ENCODE measurements at regions not wholly inside any gene's neighbourhood (a gene's known extent, or its start where the extent isn't known, plus 50 kb on each side); places are given as distances from the start of the nearest gene placed in this dataset.

DNA sequence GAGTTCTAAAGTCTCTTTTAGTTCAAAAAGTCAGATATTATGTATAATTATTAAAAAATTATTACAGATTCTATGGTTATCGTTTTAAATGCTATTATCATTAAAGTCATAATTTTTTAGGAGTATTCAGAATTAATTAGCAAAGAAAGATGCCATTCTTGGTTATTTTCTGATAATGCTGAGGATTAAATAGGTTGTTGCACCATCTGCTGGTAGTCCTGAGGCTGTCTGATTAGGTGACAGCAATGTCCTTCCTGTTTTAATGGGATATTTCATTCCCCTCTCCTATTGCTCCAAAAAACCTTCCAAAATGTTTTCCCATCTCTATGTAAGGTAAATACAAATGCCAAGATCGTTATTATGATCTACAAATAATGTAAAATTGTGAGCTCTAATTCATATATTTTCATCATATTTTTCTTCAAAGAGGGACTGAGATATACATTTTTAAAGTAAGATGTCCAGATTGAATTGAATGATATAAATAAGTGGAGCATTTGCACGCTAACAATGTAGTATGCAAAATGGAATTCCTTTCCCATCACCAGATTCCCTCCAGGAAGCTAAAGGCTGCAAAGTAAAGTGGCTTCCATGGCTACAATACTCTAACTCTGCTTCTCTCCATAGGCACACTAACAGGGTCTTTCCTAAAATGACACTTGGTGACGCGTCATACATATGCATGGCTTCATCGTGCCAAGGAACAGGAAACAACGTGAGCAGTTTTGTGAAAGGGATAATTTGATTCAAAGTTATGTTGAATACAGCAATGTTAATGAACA, 58.8 kb upstream of the AKR1E2 start (continued):
- TF ChIP-seq, protein P1, sequence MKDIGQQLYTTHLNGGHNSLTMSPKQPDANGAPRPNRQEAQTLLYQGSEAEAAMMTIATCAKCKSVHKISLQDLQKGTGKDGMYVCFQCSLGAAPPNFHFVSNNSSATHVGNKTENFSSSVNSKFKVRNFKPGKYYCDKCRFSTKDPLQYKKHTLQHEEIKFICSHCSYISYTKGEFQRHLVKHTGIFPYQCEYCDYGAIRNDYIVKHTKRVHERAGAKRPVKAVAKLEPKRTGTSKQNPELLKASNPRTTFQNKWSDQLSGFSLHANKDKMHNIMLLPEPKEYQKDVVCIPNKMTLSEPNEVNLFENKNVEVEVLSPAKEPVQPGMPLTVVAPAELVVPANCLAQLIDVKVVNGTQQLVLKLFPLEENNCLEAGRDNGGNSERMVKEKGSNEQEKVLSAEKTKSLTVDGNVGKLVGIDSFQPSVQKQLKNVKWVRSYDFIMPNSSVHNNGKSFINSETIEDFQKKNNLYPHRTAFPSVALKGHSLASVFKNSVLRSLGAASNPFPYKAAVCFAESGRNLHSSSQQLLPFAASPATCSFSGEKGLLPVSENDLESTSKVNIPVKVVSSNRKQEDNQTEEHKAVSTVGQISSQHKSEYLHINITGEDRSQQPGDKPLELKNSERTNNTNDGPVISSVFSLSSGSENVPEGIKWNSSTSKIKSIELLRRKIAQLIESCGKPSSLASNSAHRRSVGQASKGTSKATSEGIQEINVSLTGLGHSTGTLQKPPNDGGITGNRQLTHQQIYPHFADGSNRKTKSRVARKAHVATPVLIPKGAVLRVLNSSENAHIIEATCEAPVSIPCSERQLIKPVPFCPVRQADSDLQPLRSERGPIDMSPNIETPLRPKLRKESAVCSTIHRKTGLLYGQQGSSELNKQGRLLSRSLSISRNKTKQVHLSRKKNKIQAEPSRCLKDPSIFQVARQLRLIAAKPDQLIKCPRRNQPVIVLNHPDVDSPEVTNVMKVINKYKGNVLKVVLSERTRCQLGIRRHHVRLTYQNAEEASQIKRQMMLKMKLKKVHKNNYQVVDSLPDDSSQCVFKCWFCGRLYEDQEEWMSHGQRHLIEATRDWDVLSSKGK (CRISPR knock-in tag; IDR thresholded peaks at IDR 0.05): no peak
- TF ChIP-seq ETS2 (tag; IDR thresholded peaks at IDR 0.05; ENCODE audit: borderline replicate concordance, poor library complexity, severe bottlenecking) (no peak), RAD21 (CRISPR knock-in tag; conservative IDR thresholded peaks at IDR 0.05 in 1 of 2, IDR thresholded peaks at IDR 0.05 in 1 of 2) (peak; percentile 77 to 86), ESRRB (CRISPR knock-in tag; IDR thresholded peaks at IDR 0.05; ENCODE audit: borderline replicate concordance) (no peak), POLR3G (IDR thresholded peaks at IDR 0.05; ENCODE audit: extremely low read depth, insufficient read length, insufficient replicate concordance) (no peak), ZNF584 (CRISPR knock-in tag; IDR thresholded peaks at IDR 0.05; ENCODE audit: low read depth) (no peak), TARDBP (IDR thresholded peaks at IDR 0.05) (no peak)
- TF ChIP-seq, protein P2, sequence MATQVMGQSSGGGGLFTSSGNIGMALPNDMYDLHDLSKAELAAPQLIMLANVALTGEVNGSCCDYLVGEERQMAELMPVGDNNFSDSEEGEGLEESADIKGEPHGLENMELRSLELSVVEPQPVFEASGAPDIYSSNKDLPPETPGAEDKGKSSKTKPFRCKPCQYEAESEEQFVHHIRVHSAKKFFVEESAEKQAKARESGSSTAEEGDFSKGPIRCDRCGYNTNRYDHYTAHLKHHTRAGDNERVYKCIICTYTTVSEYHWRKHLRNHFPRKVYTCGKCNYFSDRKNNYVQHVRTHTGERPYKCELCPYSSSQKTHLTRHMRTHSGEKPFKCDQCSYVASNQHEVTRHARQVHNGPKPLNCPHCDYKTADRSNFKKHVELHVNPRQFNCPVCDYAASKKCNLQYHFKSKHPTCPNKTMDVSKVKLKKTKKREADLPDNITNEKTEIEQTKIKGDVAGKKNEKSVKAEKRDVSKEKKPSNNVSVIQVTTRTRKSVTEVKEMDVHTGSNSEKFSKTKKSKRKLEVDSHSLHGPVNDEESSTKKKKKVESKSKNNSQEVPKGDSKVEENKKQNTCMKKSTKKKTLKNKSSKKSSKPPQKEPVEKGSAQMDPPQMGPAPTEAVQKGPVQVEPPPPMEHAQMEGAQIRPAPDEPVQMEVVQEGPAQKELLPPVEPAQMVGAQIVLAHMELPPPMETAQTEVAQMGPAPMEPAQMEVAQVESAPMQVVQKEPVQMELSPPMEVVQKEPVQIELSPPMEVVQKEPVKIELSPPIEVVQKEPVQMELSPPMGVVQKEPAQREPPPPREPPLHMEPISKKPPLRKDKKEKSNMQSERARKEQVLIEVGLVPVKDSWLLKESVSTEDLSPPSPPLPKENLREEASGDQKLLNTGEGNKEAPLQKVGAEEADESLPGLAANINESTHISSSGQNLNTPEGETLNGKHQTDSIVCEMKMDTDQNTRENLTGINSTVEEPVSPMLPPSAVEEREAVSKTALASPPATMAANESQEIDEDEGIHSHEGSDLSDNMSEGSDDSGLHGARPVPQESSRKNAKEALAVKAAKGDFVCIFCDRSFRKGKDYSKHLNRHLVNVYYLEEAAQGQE (IDR thresholded peaks at IDR 0.05; ENCODE audit: borderline replicate concordance): peak; percentile 51; the same call in 1 of the 2 replicates
- TF ChIP-seq, protein P2 (CRISPR knock-in tag; IDR thresholded peaks at IDR 0.05; ENCODE audit: low read depth): no peak
- TF ChIP-seq, protein P3, sequence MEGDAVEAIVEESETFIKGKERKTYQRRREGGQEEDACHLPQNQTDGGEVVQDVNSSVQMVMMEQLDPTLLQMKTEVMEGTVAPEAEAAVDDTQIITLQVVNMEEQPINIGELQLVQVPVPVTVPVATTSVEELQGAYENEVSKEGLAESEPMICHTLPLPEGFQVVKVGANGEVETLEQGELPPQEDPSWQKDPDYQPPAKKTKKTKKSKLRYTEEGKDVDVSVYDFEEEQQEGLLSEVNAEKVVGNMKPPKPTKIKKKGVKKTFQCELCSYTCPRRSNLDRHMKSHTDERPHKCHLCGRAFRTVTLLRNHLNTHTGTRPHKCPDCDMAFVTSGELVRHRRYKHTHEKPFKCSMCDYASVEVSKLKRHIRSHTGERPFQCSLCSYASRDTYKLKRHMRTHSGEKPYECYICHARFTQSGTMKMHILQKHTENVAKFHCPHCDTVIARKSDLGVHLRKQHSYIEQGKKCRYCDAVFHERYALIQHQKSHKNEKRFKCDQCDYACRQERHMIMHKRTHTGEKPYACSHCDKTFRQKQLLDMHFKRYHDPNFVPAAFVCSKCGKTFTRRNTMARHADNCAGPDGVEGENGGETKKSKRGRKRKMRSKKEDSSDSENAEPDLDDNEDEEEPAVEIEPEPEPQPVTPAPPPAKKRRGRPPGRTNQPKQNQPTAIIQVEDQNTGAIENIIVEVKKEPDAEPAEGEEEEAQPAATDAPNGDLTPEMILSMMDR (IDR thresholded peaks at IDR 0.05 in 2 of 3, conservative IDR thresholded peaks at IDR 0.05 in 1 of 3; ENCODE audit: insufficient read depth in 2 of 3, low read depth in 1 of 3, low read length in 3 of 3): peak; percentile 27 to 68 (median 49); a peak in 4 of 6 replicates

All from K562 (cell line).